ENCODE measurements at regions not wholly inside any gene's neighbourhood (a gene's known extent, or its start where the extent isn't known, plus 50 kb on each side); places are given as distances from the start of the nearest gene placed in this dataset.

- H3K9me2 ChIP-seq (ENCODE audit: insufficient read depth, low read length): no peaks in the 10 kb centered on the region
- no peak overlapping the region for H3K4me2 ChIP-seq (ENCODE audit: low read length)
- no peaks in the 10 kb centered on the region for H4K20me1 ChIP-seq (ENCODE audit: insufficient read depth)
- no peak overlapping the region for H3K27ac ChIP-seq (ENCODE audit: low read length)
- no peak overlapping the region for H3K4me3 ChIP-seq (ENCODE audit: low read length)
- H3K79me2 ChIP-seq (replicated peaks; ENCODE audit: insufficient read depth, low read length): no peaks in the 10 kb centered on the region
- H3K27me3 ChIP-seq (ENCODE audit: insufficient read depth, low read depth, low read length): no peaks in the 10 kb centered on the region
- no peak overlapping the region for H2AFZ ChIP-seq (ENCODE audit: low read depth, low read length)
- no peaks in the 10 kb centered on the region for H3K36me3 ChIP-seq (ENCODE audit: insufficient read depth, low read length)
- H3K9ac ChIP-seq (ENCODE audit: low read length): no peak overlapping the region
- no peak for TF ChIP-seq REST (IDR thresholded peaks at IDR 0.05; ENCODE audit: borderline replicate concordance)
- no peak for TF ChIP-seq RAD21 (conservative IDR thresholded peaks at IDR 0.05)
- TF ChIP-seq EZH2 (IDR thresholded peaks at IDR 0.05; ENCODE audit: borderline replicate concordance, insufficient read depth, low read length, poor library complexity, severe bottlenecking): no peak
- TF ChIP-seq TAF1 (IDR thresholded peaks at IDR 0.05; ENCODE audit: low read depth): no peak
- no peak for TF ChIP-seq SMC3 (conservative IDR thresholded peaks at IDR 0.05; ENCODE audit: poor library complexity)
- no peak for TF ChIP-seq POLR2AphosphoS5 (IDR thresholded peaks at IDR 0.05)
- TF ChIP-seq MXI1 (conservative IDR thresholded peaks at IDR 0.05; ENCODE audit: poor library complexity, severe bottlenecking): no peak
- TF ChIP-seq EP300 (conservative IDR thresholded peaks at IDR 0.05; ENCODE audit: poor library complexity, severe bottlenecking): no peak
- TF ChIP-seq CTCF (IDR thresholded peaks at IDR 0.05; ENCODE audit: poor library complexity, severe bottlenecking): no peak
- H3F3A ChIP-seq (ENCODE audit: insufficient read depth, low read length, poor library complexity, severe bottlenecking): no peaks in the 10 kb centered on the region
- no peaks in the 10 kb centered on the region for H3K9me3 ChIP-seq (ENCODE audit: low read length)
These were observed 423.8 kb upstream of the CFAP20DC start for GRCh38 chr3:59473636-59474035.

GRCh38 chr3:59472541-59472940 is 422.7 kb upstream of the CFAP20DC start:
- Histone ChIP-seq H3K9me3 (ENCODE audit: low read length) (no peaks in the 10 kb centered on the region), H3K4me3 (ENCODE audit: low read length) (no peak overlapping the region), H3K9me2 (ENCODE audit: insufficient read depth, low read length) (no peaks in the 10 kb centered on the region), H3K9ac (ENCODE audit: low read length) (no peak overlapping the region), H3K4me2 (ENCODE audit: low read length) (no peak overlapping the region), H3K27me3 (ENCODE audit: insufficient read depth, low read depth, low read length) (no peaks in the 10 kb centered on the region), H3K36me3 (ENCODE audit: insufficient read depth, low read length) (no peaks in the 10 kb centered on the region), H3K27ac (ENCODE audit: low read length) (no peak overlapping the region), H4K20me1 (ENCODE audit: insufficient read depth) (no peaks in the 10 kb centered on the region), H3F3A (ENCODE audit: insufficient read depth, low read length, poor library complexity, severe bottlenecking) (no peaks in the 10 kb centered on the region), H2AFZ (ENCODE audit: low read depth, low read length) (no peak overlapping the region), H3K79me2 (replicated peaks; ENCODE audit: insufficient read depth, low read length) (no peaks in the 10 kb centered on the region)
- no peak for TF ChIP-seq REST (IDR thresholded peaks at IDR 0.05; ENCODE audit: borderline replicate concordance)
- TF ChIP-seq EZH2 (IDR thresholded peaks at IDR 0.05; ENCODE audit: borderline replicate concordance, insufficient read depth, low read length, poor library complexity, severe bottlenecking): no peak
- no peak for TF ChIP-seq EP300 (conservative IDR thresholded peaks at IDR 0.05; ENCODE audit: poor library complexity, severe bottlenecking)
- TF ChIP-seq MXI1 (conservative IDR thresholded peaks at IDR 0.05; ENCODE audit: poor library complexity, severe bottlenecking): no peak
- TF ChIP-seq SMC3 (conservative IDR thresholded peaks at IDR 0.05; ENCODE audit: poor library complexity): no peak
- TF ChIP-seq POLR2AphosphoS5 (IDR thresholded peaks at IDR 0.05): no peak
- TF ChIP-seq RAD21 (conservative IDR thresholded peaks at IDR 0.05): no peak
- no peak for TF ChIP-seq TAF1 (IDR thresholded peaks at IDR 0.05; ENCODE audit: low read depth)
- no peak for TF ChIP-seq CTCF (IDR thresholded peaks at IDR 0.05; ENCODE audit: poor library complexity, severe bottlenecking)

Data from neural cell (in vitro differentiated cells).